Astrocyte (in vitro differentiated cells and primary cell): ENCODE measurements at regions not wholly inside any gene's neighbourhood (a gene's known extent, or its start where the extent isn't known, plus 50 kb on each side); places are given as distances from the start of the nearest gene placed in this dataset.

Experiments
- DNase-seq: peaks from one replicate; pipeline ENCODE4 v3.0.0-alpha.2; 2010; ENCODE audit warnings: low read depth
- FAIRE-seq: peaks from 2 replicates; lab custom pipeline; 2011; peaks lifted over from hg19 to GRCh38; lab: Jason Lieb, UNC
- H2AFZ ChIP-seq: 2 replicates; pipeline ENCODE4 v1.6.0; 2012; ENCODE audit warnings: low read depth, low read length, inconsistent platforms
- H3K27ac ChIP-seq: 2 replicates; pipeline ENCODE4 v1.5.1; 2011; ENCODE audit warnings: low read depth, low read length, inconsistent platforms
- H3K27me3 ChIP-seq: 2 replicates; pipeline ENCODE4 v1.6.0; 2011; ENCODE audit warnings: low read length, inconsistent platforms; ENCODE audit not compliant: insufficient read depth
- H3K36me3 ChIP-seq: 2 replicates; pipeline ENCODE4 v1.5.1; 2011; ENCODE audit warnings: low read length, inconsistent platforms; ENCODE audit not compliant: insufficient read depth
- H3K4me1 ChIP-seq: 2 replicates; pipeline ENCODE4 v1.5.1; 2011; ENCODE audit warnings: low read length, inconsistent platforms; ENCODE audit not compliant: insufficient read depth
- H3K4me2 ChIP-seq: 2 replicates; pipeline ENCODE4 v1.6.0; 2012; ENCODE audit warnings: low read length, inconsistent platforms
- H3K4me3 ChIP-seq: 2 replicates; pipeline ENCODE4 v1.5.1; 2011; ENCODE audit warnings: low read depth, mild to moderate bottlenecking, low read length, inconsistent platforms; ENCODE audit not compliant: insufficient read depth
- H3K79me2 ChIP-seq: 2 replicates; pipeline ENCODE4 v1.6.0; 2012; ENCODE audit warnings: mild to moderate bottlenecking, low read length, inconsistent platforms; ENCODE audit not compliant: insufficient read depth
- H3K9ac ChIP-seq: 2 replicates; pipeline ENCODE4 v1.6.0; 2012; ENCODE audit warnings: mild to moderate bottlenecking, low read length, inconsistent platforms
- H3K9me3 ChIP-seq: 2 replicates; pipeline ENCODE4 v1.5.1; 2012; ENCODE audit warnings: low read depth, mild to moderate bottlenecking, low read length, inconsistent platforms; ENCODE audit not compliant: insufficient read depth
- H4K20me1 ChIP-seq: 2 replicates; pipeline ENCODE4 v1.6.0; 2012; ENCODE audit warnings: low read length, inconsistent platforms; ENCODE audit not compliant: insufficient read depth
- H3K27ac Mint-ChIP-seq: one replicate; pipeline ENCODE4 v1.8.0; 2021; ENCODE audit warnings: mild to moderate bottlenecking, mixed read lengths; ENCODE audit not compliant: unreplicated experiment
- H3K27me3 Mint-ChIP-seq: one replicate; pipeline ENCODE4 v1.8.0; 2021; ENCODE audit warnings: low read depth, mixed read lengths; ENCODE audit not compliant: unreplicated experiment
- H3K36me3 Mint-ChIP-seq: one replicate; pipeline ENCODE4 v1.8.0; 2021; ENCODE audit warnings: low read depth, mixed read lengths; ENCODE audit not compliant: unreplicated experiment
- H3K4me1 Mint-ChIP-seq: one replicate; pipeline ENCODE4 v1.8.0; 2021; ENCODE audit warnings: low read depth, mixed read lengths; ENCODE audit not compliant: unreplicated experiment
- H3K4me3 Mint-ChIP-seq: one replicate; pipeline ENCODE4 v1.8.0; 2021; ENCODE audit warnings: mild to moderate bottlenecking, moderate library complexity, mixed read lengths; ENCODE audit not compliant: unreplicated experiment
- H3K9me3 Mint-ChIP-seq: one replicate; pipeline ENCODE4 v1.8.0; 2021; ENCODE audit warnings: mild to moderate bottlenecking, mixed read lengths; ENCODE audit not compliant: unreplicated experiment
- CTCF ChIP-seq: IDR thresholded peaks from 2 replicates; pipeline ENCODE4 v1.5.1; 2011; ENCODE audit warnings: low read depth, mild to moderate bottlenecking, inconsistent platforms, low read length, moderate library complexity; ENCODE audit not compliant: insufficient read depth
- EZH2 ChIP-seq: IDR thresholded peaks from 2 replicates; pipeline ENCODE4 v1.6.1; 2012; ENCODE audit warnings: mild to moderate bottlenecking, low read length, inconsistent platforms; ENCODE audit not compliant: insufficient read depth

GRCh38 chr6:121584586-121585369, 149.3 kb downstream of the GJA1 start:
- H2AFZ ChIP-seq, result no peak overlapping the region
- no peaks in the 10 kb centered on the region for H3K4me1 ChIP-seq
- no peaks in the 10 kb centered on the region for H3K27me3 ChIP-seq
- TF ChIP-seq EZH2, result no peak
- TF ChIP-seq CTCF, result no peak
- no peak for FAIRE-seq
- Mint-ChIP-seq H3K4me1 (peaks cover 4% of the 10 kb centered on the region), H3K36me3 (no peaks in the 10 kb centered on the region), H3K27ac (peak overlapping the region; percentile 20), H3K27me3 (no peaks in the 10 kb centered on the region), H3K4me3 (no peak overlapping the region), H3K9me3 (no peaks in the 10 kb centered on the region)
- H3K36me3 ChIP-seq, result no peaks in the 10 kb centered on the region
- H3K4me2 ChIP-seq, result peak overlapping the region; percentile 13
- H3K79me2 ChIP-seq, result no peaks in the 10 kb centered on the region
- H3K9me3 ChIP-seq, result no peaks in the 10 kb centered on the region
- DNase-seq, result peak; percentile 78
- H4K20me1 ChIP-seq, result no peaks in the 10 kb centered on the region
- peak overlapping the region; percentile 51 for H3K27ac ChIP-seq
- no peak overlapping the region for H3K4me3 ChIP-seq
- peak overlapping the region; percentile 50 for H3K9ac ChIP-seq

GRCh38 chr6:121590438-121590837, 155.0 kb downstream of the GJA1 start:
- no peak for FAIRE-seq

More at GRCh38 chr6:121590438-121590837, 155.0 kb downstream of the GJA1 start:
- no peak overlapping the region for H3K27ac ChIP-seq
- no peaks in the 10 kb centered on the region for H3K79me2 ChIP-seq
- H3K9me3 ChIP-seq, result no peaks in the 10 kb centered on the region
- H4K20me1 ChIP-seq, result no peaks in the 10 kb centered on the region
- no peak overlapping the region for H2AFZ ChIP-seq
- H3K36me3 Mint-ChIP-seq, result no peaks in the 10 kb centered on the region
- no peaks in the 10 kb centered on the region for H3K4me1 ChIP-seq
- H3K4me3 ChIP-seq, result no peak overlapping the region
- no peak overlapping the region for H3K4me3 Mint-ChIP-seq
- no peak overlapping the region for H3K4me2 ChIP-seq
- no peaks in the 10 kb centered on the region for H3K27me3 Mint-ChIP-seq
- TF ChIP-seq CTCF (no peak), EZH2 (no peak)
- H3K27ac Mint-ChIP-seq, result no peak overlapping the region
- H3K36me3 ChIP-seq, result no peaks in the 10 kb centered on the region
- peak; percentile 67 for DNase-seq
- H3K9ac ChIP-seq, result no peak overlapping the region
- H3K27me3 ChIP-seq, result no peaks in the 10 kb centered on the region
- H3K9me3 Mint-ChIP-seq, result peaks cover 3% of the 10 kb centered on the region
- H3K4me1 Mint-ChIP-seq, result peaks cover 2% of the 10 kb centered on the region
